HG03378 (cell line): ENCODE measurements at regions not wholly inside any gene's neighbourhood (a gene's known extent, or its start where the extent isn't known, plus 50 kb on each side); places are given as distances from the start of the nearest gene placed in this dataset.
"Not testable (repeated sequence)": the region's sequence is repeated elsewhere in the genome, so short reads cannot be mapped to it uniquely, and the experiment has no call there.

ENCODE experiments used
- ATAC-seq: cut with Tn5 transposase; IDR thresholded peaks from one replicate; pipeline ENCODE4 v1.9.1; 2021; ENCODE audit warnings: mild to moderate bottlenecking, moderate library complexity; ENCODE audit not compliant: unreplicated experiment

DNA sequence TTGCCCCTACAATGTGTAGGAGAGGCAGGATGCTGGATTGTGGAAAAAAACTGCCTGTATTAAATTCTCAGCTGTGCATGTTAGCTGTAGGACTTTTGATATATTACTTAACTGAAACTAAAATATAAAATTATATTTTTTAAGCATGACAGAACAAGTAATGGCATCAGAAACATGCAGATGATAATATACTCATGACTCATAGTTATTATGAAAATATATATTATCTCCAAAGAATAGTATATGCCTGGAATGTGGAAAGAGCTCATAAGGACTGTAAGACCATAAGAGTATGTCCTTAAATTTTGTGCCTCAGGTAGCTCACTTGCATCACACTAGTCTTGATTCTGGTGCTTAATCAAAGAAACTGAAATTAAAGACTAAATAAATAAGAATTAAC is 1100.6 kb downstream of the TECRL start:
- no peak for ATAC-seq

GRCh38 chr4:63302792-63303191 is 1106.5 kb downstream of the TECRL start:
- no peak for ATAC-seq

DNA sequence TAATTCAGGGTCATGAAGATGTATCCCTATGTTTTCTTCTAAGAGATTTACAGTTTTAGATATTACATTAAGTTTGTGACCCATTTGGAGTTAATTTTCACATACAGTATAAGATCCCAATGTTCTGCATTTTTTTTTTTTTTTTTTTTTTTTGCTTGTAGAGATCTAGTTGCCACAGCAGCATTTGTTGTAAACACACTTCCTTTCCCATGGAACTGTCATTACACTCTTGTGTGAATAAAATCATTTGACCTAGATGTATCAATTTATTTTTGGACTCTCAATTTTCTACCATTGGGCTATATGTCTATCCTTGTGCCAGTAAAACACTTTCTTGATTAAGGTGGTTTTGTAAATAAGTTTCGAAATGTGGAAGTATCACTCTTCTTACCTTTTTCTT is 1107.2 kb downstream of the TECRL start:
- no peak for ATAC-seq

GRCh38 chr4:63296773-63297172 is 1112.5 kb downstream of the TECRL start:
- ATAC-seq: no peak

- ATAC-seq: no peak
Measured at GRCh38 chr4:63275491-63275890, 1133.8 kb downstream of the TECRL start.

GRCh38 chr4:63269156-63269555 is 1140.1 kb downstream of the TECRL start:
- no peak for ATAC-seq

- no peak for ATAC-seq
Measured at GRCh38 chr4:63233671-63234070, 1175.6 kb downstream of the TECRL start.

DNA sequence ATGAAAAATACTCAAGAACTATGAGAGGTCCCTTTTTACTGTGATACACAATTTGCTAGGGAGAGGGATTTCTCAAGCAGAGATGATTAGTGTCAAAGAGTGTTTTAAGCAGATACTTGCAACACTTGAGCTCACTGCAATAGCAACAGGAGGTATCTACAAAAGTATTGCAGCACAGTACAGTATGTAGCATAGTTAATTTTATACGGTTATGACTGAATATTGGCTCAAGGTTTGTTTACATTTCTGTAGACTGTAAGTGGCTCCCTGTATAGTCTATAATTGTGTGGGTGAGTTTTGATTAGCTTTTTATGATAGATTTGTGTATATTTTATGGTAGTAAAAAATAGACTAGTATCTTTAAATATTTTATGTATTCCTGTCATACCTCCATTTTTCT is 1177.2 kb downstream of the TECRL start:
- ATAC-seq: no peak

DNA sequence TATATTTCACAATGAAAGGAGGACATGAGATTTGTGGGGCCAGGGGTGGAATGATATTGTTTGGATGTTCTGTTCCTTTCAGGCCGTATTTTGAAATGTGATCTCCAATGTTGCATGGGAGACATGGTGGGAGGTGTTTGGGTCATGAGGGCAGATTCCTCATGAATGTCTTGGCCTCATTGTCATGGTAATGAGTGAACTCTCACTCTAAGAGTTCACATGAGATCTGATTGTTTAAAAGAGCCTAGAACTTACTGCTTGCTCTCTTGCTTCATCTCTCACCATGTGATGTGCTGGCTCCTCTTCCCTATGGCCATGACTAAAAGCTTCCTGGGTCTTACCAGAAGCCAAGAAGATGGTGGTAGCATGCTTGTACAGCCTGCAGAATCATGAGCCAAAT is 1183.0 kb downstream of the TECRL start:
- ATAC-seq: no peak

GRCh38 chr4:63222466-63222865 is 1186.8 kb downstream of the TECRL start:
- ATAC-seq: no peak

DNA sequence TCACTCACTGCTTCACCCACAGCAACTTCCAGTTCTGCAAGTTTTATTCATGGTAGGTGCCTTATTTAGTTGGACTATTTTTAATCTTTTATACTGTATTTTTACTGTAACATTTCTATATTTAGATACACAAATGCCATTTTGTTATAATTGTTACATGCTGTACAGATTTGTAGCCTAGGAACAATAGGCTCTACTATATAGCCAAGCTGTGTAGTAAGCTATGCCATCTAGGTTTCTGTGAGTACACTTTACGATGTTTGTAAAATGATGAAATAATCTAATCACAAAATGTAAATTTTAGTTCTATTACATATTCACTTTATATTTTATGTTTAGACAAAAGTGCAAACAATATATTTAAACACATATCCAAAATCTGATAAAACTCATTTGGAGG is 1187.8 kb downstream of the TECRL start:
- ATAC-seq: no peak

GRCh38 chr4:63218856-63219255 is 1190.4 kb downstream of the TECRL start:
- no peak for ATAC-seq

GRCh38 chr4:63214076-63214475 is 1195.2 kb downstream of the TECRL start:
- no peak for ATAC-seq

- ATAC-seq: no peak
Measured at GRCh38 chr4:63211776-63212479, 1197.3 kb downstream of the TECRL start.

DNA sequence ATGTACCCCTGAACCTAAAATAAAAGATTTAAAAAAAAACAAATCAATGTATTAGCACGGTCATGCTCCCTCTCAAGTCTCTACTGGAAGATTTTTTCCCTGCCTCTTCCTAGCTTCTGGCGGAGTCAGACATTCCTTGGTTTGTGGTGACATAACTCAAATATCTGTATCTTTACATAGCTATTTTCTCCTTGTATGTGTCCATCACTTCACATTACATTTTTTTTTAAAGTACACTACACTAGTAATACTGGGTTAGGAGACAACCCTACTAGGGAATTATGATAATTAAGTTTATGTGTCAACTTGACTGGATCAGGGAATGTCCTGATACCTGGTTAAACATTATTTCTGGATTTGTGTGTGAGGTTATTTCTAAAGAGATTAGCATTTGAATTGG is 1197.9 kb downstream of the TECRL start:
- no peak for ATAC-seq

GRCh38 chr4:63193029-63193428 is 1216.2 kb downstream of the TECRL start:
- ATAC-seq: not testable (repeated sequence)

- no peak for ATAC-seq
Measured at GRCh38 chr4:63171341-63171740, 1237.9 kb downstream of the TECRL start.

DNA sequence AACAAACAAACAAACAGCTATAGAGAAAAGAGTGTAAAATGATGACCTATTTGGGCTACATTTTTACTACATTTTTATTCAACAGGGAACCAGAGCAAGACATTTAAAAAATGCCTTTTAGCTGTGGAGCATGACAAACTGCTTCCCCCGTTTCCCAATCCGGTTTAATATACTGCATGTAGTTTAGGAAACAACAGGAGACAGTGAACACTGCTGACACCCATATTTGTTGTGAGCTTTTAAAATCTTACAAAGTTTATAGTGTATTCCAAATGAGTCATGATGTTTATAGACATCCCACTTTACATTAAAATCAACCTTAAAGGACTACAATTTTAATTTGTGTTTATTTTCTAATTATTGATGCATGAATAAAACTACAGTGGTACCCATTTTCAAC is 1238.3 kb downstream of the TECRL start:
- ATAC-seq: no peak

DNA sequence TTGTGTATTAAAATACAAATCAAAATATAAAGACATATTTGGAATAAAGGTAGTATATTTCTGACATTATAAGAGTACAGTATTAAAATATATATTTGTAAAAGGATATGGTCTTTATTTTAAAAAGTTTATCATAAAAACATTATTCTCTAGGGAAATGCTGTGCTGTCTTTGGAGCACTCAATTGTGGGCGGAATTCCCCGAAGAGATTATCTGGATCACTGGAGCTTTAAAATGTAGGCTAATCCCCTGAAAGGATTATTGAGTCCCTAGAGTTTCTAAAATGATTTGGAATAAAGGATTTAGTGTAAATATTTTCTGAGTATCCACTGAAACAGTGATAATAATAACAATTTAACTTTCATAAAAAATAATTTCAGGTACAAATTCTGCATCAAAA is 1239.4 kb downstream of the TECRL start:
- ATAC-seq: no peak

DNA sequence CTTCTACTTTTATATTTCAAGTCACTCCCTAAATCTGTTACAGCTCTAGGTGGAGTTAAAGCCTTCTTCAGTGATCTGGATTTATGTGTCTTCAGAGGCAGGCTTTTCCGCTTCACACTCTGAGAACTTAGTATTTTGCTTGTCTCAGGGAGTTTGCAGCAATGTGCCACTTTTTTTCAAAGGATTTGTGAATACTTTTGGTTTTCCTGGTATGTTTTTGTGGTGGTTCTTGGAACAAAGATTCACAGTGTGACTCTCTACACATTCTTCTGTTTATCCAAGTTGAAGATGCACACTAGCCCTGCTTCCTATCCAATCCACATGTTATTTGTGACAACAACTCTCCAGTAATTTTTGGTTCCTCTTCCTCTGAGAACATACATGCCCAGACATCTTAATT is 1253.7 kb downstream of the TECRL start:
- no peak for ATAC-seq

GRCh38 chr4:63123441-63123840 is 1285.8 kb downstream of the TECRL start:
- ATAC-seq: no peak

- no peak for ATAC-seq
Measured at GRCh38 chr4:63122955-63123354, 1286.3 kb downstream of the TECRL start.

DNA sequence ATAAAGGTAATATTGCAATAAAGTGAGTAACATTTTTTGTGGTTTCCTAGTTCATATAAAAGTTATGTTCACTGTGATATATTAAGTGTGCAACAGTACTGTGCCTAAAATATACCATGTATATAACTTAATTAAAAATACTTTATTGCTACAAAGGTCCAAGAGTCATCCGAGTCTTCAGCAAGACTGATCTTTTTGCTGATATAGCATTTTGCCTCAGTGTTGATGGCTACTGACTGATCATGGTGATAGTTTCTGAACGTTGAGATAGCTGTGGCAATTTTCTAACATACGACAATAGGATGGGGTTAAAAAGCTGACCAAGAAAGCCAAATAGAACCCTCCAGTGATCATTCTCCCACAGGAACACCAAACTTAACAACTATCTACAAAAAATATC is 1302.7 kb downstream of the TECRL start:
- no peak for ATAC-seq
